SK-N-SH (cell line): ENCODE measurements at regions not wholly inside any gene's neighbourhood (a gene's known extent, or its start where the extent isn't known, plus 50 kb on each side); places are given as distances from the start of the nearest gene placed in this dataset.

Experiments used
- CTCF ChIA-PET: fragments of 300-600, 350-600 bp; formaldehyde crosslinking; extraction: SDS; loops from one replicate; lab custom pipeline; 2021; lab: Yijun Ruan, JAX
- POLR2A ChIA-PET: fragments of 350-600 bp; sonication (Branson Sonifier 250); formaldehyde crosslinking; extraction: SDS; loops from one replicate; lab custom pipeline; 2020; ENCODE audit warnings: antibody characterized with exemption, inconsistent platforms; lab: Yijun Ruan, JAX
- DNase-seq: peaks from one replicate; pipeline ENCODE4 v3.0.0; 2012
- H2AFZ ChIP-seq: fragments of 200-600 bp; sonication (generic); 2 replicates; pipeline ENCODE4 v1.8.1; 2016; ENCODE audit warnings: antibody characterized with exemption, mild to moderate bottlenecking, low read depth
- H3F3A ChIP-seq: fragments of 200-600 bp; sonication (generic); replicated peaks from 2 replicates; pipeline ENCODE3; 2016; ENCODE audit warnings: antibody characterized with exemption, mild to moderate bottlenecking; ENCODE audit not compliant: insufficient read depth
- H3K27ac ChIP-seq, 2 experiments: fragments of 200-500 bp in 1 of 2; fragments of 200-600 bp in 1 of 2; sonication (Bioruptor generic) in 1 of 2; sonication (generic), shearing (Covaris generic) in 1 of 2; 2 replicates each; pipeline versions ENCODE4 v1.5.1 to v1.6.1; 2014 to 2016; ENCODE audit warnings: low read depth in 2 of 2, inconsistent platforms in 1 of 2, low read length in 1 of 2, mild to moderate bottlenecking in 1 of 2, mixed read lengths in 1 of 2
- H3K27me3 ChIP-seq: fragments of 200-600 bp; sonication (generic), shearing (Covaris generic); 2 replicates; pipeline ENCODE4 v1.6.1; 2016; ENCODE audit warnings: mixed run types; ENCODE audit not compliant: insufficient read depth
- H3K36me3 ChIP-seq, 2 experiments: fragments of 200-500 bp in 1 of 2; fragments of 200-600 bp in 1 of 2; sonication (Bioruptor generic) in 1 of 2; sonication (generic) in 1 of 2; replicated peaks in 1 of 2; 2 replicates each; pipeline versions ENCODE3 to v1.5.1; 2014 to 2016; ENCODE audit warnings: low read length in 1 of 2, mild to moderate bottlenecking in 1 of 2; ENCODE audit not compliant: insufficient read depth in 2 of 2, control insufficient read depth in 1 of 2
- H3K4me1 ChIP-seq, 2 experiments: fragments of 200-500 bp in 1 of 2; fragments of 200-600 bp in 1 of 2; sonication (Bioruptor generic) in 1 of 2; sonication (generic), shearing (Covaris generic) in 1 of 2; 2 replicates each; pipeline versions ENCODE4 v1.5.1 to v1.6.1; 2014 to 2016; ENCODE audit warnings: low read depth in 1 of 2, low read length in 1 of 2, mixed run types in 1 of 2; ENCODE audit not compliant: insufficient read depth in 2 of 2, control insufficient read depth in 1 of 2
- H3K4me2 ChIP-seq: fragments of 200-600 bp; sonication (generic), shearing (Covaris generic); 2 replicates; pipeline ENCODE4 v1.6.1; 2017; ENCODE audit warnings: mixed run types
- H3K4me3 ChIP-seq, 2 experiments: fragments of 200-500 bp in 1 of 2; fragments of 200-600 bp in 1 of 2; sonication (Bioruptor generic) in 1 of 2; sonication (generic), shearing (Covaris generic) in 1 of 2; 2 replicates each; pipeline versions ENCODE4 v1.5.1 to v1.8.1; 2014 to 2016; ENCODE audit warnings: low read depth in 2 of 2, inconsistent platforms in 1 of 2, low read length in 1 of 2, mild to moderate bottlenecking in 1 of 2, mixed read lengths in 1 of 2, moderate library complexity in 1 of 2
- H3K79me2 ChIP-seq: fragments of 200-600 bp; sonication (generic); 2 replicates; pipeline ENCODE4 v1.8.1; 2017; ENCODE audit warnings: mild to moderate bottlenecking; ENCODE audit not compliant: insufficient read depth
- H3K9ac ChIP-seq: fragments of 200-600 bp; sonication (generic); 2 replicates; pipeline ENCODE4 v1.6.1; 2017; ENCODE audit warnings: mixed run types
- H3K9me2 ChIP-seq: fragments of 200-600 bp; sonication (generic); 2 replicates; pipeline ENCODE4 v1.6.1; 2017; ENCODE audit warnings: mixed run types
- H3K9me3 ChIP-seq: fragments of 200-600 bp; sonication (generic); 2 replicates; pipeline ENCODE4 v1.6.1; 2017; ENCODE audit warnings: mixed run types, mild to moderate bottlenecking, moderate library complexity
- H4K20me1 ChIP-seq: fragments of 200-600 bp; sonication (generic); 2 replicates; pipeline ENCODE4 v1.6.1; 2017; ENCODE audit warnings: mild to moderate bottlenecking, mixed run types; ENCODE audit not compliant: insufficient read depth
- CTCF ChIP-seq: fragments of 200-600 bp; sonication (generic); IDR thresholded peaks from 2 replicates; pipeline ENCODE4 v1.6.1; 2017; ENCODE audit warnings: antibody characterized with exemption, mild to moderate bottlenecking, moderate library complexity
- ELF1 ChIP-seq: IDR thresholded peaks from 2 replicates; pipeline ENCODE4 v1.4.0; 2012
- EP300 ChIP-seq, 2 experiments: IDR thresholded peaks; 2 replicates each; pipeline versions ENCODE4 v1.4.0 to v1.6.1; 2012; ENCODE audit warnings: borderline replicate concordance in 1 of 2, low read depth in 1 of 2, low read length in 1 of 2
- EZH2phosphoT487 ChIP-seq: fragments of 200-600 bp; sonication (generic); IDR thresholded peaks from 2 replicates; pipeline ENCODE4 v1.6.1; 2017; ENCODE audit warnings: low read depth, mixed run types, mild to moderate bottlenecking, antibody characterized with exemption, moderate library complexity, borderline replicate concordance
- FOXJ3 ChIP-seq: sonication (generic); formaldehyde crosslinking; IDR thresholded peaks from 2 replicates; pipeline ENCODE4 v1.5.1; 2020; ENCODE audit warnings: mild to moderate bottlenecking, missing genetic modification reagents
- FOXM1 ChIP-seq: IDR thresholded peaks from 2 replicates; pipeline ENCODE4 v1.4.0; 2012; ENCODE audit warnings: low read depth, mild to moderate bottlenecking
- GABPA ChIP-seq: IDR thresholded peaks from 2 replicates; pipeline ENCODE4 v1.4.0; 2012; ENCODE audit warnings: low read depth, mild to moderate bottlenecking
- JUND ChIP-seq: IDR thresholded peaks from 2 replicates; pipeline ENCODE4 v1.4.0; 2012
- MEF2A ChIP-seq: IDR thresholded peaks from 2 replicates; pipeline ENCODE4 v1.4.0; 2012; ENCODE audit warnings: low read depth, borderline replicate concordance
- MXI1 ChIP-seq: IDR thresholded peaks from 2 replicates; pipeline ENCODE4 v1.6.1; 2012; ENCODE audit warnings: mild to moderate bottlenecking, low read depth, low read length, improper control_type of control experiment
- PBX3 ChIP-seq: IDR thresholded peaks from 2 replicates; pipeline ENCODE4; 2012
- POLR2AphosphoS5 ChIP-seq: IDR thresholded peaks from 2 replicates; pipeline ENCODE4 v1.6.1; 2012; ENCODE audit warnings: low read depth, low read length
- RCOR1 ChIP-seq: fragments of 150-350 bp; IDR thresholded peaks from 2 replicates; pipeline ENCODE4 v1.6.1; 2017; ENCODE audit warnings: antibody characterized with exemption, low read length
- RFX5 ChIP-seq: IDR thresholded peaks from 2 replicates; pipeline ENCODE4 v1.6.1; 2012; ENCODE audit warnings: mild to moderate bottlenecking, improper control_type of control experiment, low read length
- RXRA ChIP-seq: IDR thresholded peaks from 2 replicates; pipeline ENCODE4 v1.4.0; 2012; ENCODE audit warnings: low read depth, mild to moderate bottlenecking, borderline replicate concordance
- SIN3A ChIP-seq: IDR thresholded peaks from 2 replicates; pipeline ENCODE4 v1.6.1; 2012; ENCODE audit warnings: low read depth, mild to moderate bottlenecking, low read length, moderate library complexity, borderline replicate concordance
- SMC3 ChIP-seq: IDR thresholded peaks from 2 replicates; pipeline ENCODE4 v1.6.1; 2012; ENCODE audit warnings: low read depth, low read length, improper control_type of control experiment
- TCF12 ChIP-seq: IDR thresholded peaks from 2 replicates; pipeline ENCODE4 v1.4.0; 2012
- TEAD4 ChIP-seq: IDR thresholded peaks from 2 replicates; pipeline ENCODE4 v1.4.0; 2012; ENCODE audit warnings: mild to moderate bottlenecking, borderline replicate concordance; ENCODE audit not compliant: insufficient read depth
- YY1 ChIP-seq: IDR thresholded peaks from 2 replicates; pipeline ENCODE4 v1.4.0; 2012; ENCODE audit warnings: low read depth, mild to moderate bottlenecking
- WGBS: methylation state at CpG from one replicate; pipeline ENCODE4 v1.1.6; 2017; ENCODE audit warnings: low lambda C conversion rate; 5-methylcytosine and 5-hydroxymethylcytosine counted together
- TF ChIP-seq, protein P1 (sequence below): IDR thresholded peaks from 2 replicates; pipeline ENCODE4 v1.4.0; 2012; ENCODE audit warnings: low read depth
- TF ChIP-seq, protein P2 (sequence below): IDR thresholded peaks from 2 replicates; pipeline ENCODE4 v1.4.0; 2012; ENCODE audit warnings: low read depth, borderline replicate concordance

DNA sequence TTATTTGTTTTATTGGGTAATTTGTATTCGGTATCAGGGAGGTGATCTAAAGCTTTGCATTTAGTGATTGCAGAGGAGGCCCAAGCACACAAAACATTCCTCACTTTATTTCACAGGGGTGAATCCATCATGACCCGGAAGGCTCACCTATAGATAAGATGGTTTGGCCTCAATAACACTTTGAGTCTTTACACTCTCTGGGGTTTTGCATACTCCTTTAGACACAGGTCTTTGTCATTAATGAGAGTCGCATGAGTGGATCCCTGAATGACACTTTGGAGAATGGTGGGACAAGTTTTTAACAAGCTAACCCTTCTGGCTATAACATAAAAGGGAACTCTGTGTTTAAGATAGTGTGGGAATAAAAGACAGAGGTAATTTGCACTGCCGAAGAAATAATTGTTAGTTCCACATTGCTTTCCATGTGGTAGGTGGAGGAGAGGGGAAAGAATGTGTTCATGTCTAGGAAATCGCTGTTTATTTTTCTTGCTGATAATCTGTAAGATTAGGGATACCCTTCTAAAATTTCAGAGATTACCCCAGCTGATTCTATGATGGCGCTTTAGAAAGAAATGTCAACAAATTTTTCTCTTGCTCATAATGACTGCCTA is 455.8 kb downstream of the TFEC start:
- WGBS, result 5% methylated on average over 6 of the region's 6 CpGs
- TF ChIP-seq POLR2AphosphoS5 (no peak), MXI1 (no peak), RFX5 (no peak), GABPA (no peak), CTCF (no peak)

DNA sequence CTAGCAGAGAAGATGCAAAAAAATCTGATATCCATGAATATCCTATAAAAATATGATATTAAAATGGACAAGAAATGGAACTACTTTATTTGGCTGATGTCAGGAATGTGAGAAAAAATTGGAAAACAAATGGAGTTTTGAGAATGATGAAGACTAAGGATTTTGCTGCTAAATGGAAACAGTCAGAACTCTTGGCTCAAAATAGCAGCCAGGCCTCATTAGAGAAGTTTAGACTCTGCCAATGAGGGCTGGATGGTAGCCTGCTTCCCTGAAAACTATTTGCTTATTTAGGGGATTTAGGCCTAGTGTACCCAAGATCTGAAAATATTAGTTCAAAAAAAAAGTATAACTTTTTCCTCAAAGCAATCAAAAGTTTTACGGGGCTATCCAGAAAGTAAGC is 458.5 kb downstream of the TFEC start:
- no peak overlapping the region for H2AFZ ChIP-seq
- no peaks in the 10 kb centered on the region for H3K79me2 ChIP-seq
- no peaks in the 10 kb centered on the region for H4K20me1 ChIP-seq
- no peak overlapping the region for H3K9ac ChIP-seq
- H3K27me3 ChIP-seq, result 0 out of 2 replicates have a peak, but pooled peaks cover 17% of the 10 kb centered on the region
- no peak overlapping the region for H3K4me2 ChIP-seq
- H3K36me3 ChIP-seq, result no peaks in the 10 kb centered on the region
- TF ChIP-seq, protein P1, sequence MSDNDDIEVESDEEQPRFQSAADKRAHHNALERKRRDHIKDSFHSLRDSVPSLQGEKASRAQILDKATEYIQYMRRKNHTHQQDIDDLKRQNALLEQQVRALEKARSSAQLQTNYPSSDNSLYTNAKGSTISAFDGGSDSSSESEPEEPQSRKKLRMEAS, result no peak
- no peak for TF ChIP-seq FOXJ3 (CRISPR knock-in tag)
- TF ChIP-seq JUND, result no peak
- no peak for TF ChIP-seq EP300 (IDR thresholded peaks at IDR 0.05; ENCODE audit: borderline replicate concordance in 1 of 2, low read depth in 1 of 2, low read length in 1 of 2)
- TF ChIP-seq EZH2phosphoT487, result no peak
- TF ChIP-seq TCF12, result no peak
- no peak for TF ChIP-seq PBX3
- TF ChIP-seq YY1, result no peak
- TF ChIP-seq SMC3, result no peak
- TF ChIP-seq, protein P2, sequence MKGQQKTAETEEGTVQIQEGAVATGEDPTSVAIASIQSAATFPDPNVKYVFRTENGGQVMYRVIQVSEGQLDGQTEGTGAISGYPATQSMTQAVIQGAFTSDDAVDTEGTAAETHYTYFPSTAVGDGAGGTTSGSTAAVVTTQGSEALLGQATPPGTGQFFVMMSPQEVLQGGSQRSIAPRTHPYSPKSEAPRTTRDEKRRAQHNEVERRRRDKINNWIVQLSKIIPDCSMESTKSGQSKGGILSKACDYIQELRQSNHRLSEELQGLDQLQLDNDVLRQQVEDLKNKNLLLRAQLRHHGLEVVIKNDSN, result no peak
- no peak for TF ChIP-seq MXI1
- TF ChIP-seq POLR2AphosphoS5, result no peak
- no peak for TF ChIP-seq ELF1
- no peak for TF ChIP-seq MEF2A
- TF ChIP-seq SIN3A, result no peak
- TF ChIP-seq RXRA, result no peak
- TF ChIP-seq FOXM1, result no peak
- TF ChIP-seq RCOR1, result no peak
- TF ChIP-seq RFX5, result no peak
- TF ChIP-seq TEAD4, result no peak
- TF ChIP-seq, all 33 proteins: peak for 0
- H3K4me3 ChIP-seq, result no peak overlapping the region
- no peaks in the 10 kb centered on the region for H3F3A ChIP-seq
- ChIA-PET POLR2A (no interaction called here), CTCF (no interaction called here)
- 7% methylated on average over 1 of the region's 1 CpG for WGBS
- H3K4me1 ChIP-seq, result no peaks in the 10 kb centered on the region
- DNase-seq, result no peak
- H3K9me3 ChIP-seq, result no peaks in the 10 kb centered on the region
- H3K27ac ChIP-seq, result no peak overlapping the region
- no peaks in the 10 kb centered on the region for H3K9me2 ChIP-seq

More for the DNA sequence above, 455.8 kb downstream of the TFEC start:
- no peak overlapping the region for H3K9ac ChIP-seq
- H3K4me1 ChIP-seq, result no peaks in the 10 kb centered on the region
- no peaks in the 10 kb centered on the region for H3K36me3 ChIP-seq
- H3K4me3 ChIP-seq, result no peak overlapping the region
- no peaks in the 10 kb centered on the region for H3K9me2 ChIP-seq
- no peak for DNase-seq
- H3F3A ChIP-seq, result no peaks in the 10 kb centered on the region
- no peak overlapping the region for H2AFZ ChIP-seq
- H3K27ac ChIP-seq, result no peak overlapping the region
- H3K4me2 ChIP-seq, result no peak overlapping the region
- no peaks in the 10 kb centered on the region for H3K79me2 ChIP-seq
- H4K20me1 ChIP-seq, result no peaks in the 10 kb centered on the region
- H3K27me3 ChIP-seq, result 0 out of 2 replicates have a peak, but pooled peaks cover 17% of the 10 kb centered on the region
- ChIA-PET CTCF (interaction anchor here (0.7 to 1.2 kb wide), 2 partner anchors 10 to 47 kb away, joined by 3 read pairs; no protein-coding TSS in a partner anchor), POLR2A (no interaction called here)
- H3K9me3 ChIP-seq, result no peaks in the 10 kb centered on the region
